MCF 10A (cell line): ENCODE measurements at regions not wholly inside any gene's neighbourhood (a gene's known extent, or its start where the extent isn't known, plus 50 kb on each side); places are given as distances from the start of the nearest gene placed in this dataset.

Experiments used
- BruUV-seq: library from RNA; stranded (reverse); fragments of 400-500 nt; replicated peaks from 2 replicates; lab custom pipeline; 2021; lab: Mats Ljungman, UMichigan
- CTCF ChIA-PET: fragments of 300-600 bp; sonication (Branson Sonifier 250); formaldehyde crosslinking; extraction: SDS; loops from one replicate; lab custom pipeline; 2021; ENCODE audit warnings: antibody characterized with exemption, inconsistent platforms; lab: Yijun Ruan, JAX
- POLR2A ChIA-PET: fragments of 300-600, 350-650 bp; sonication (Branson Sonifier 250); formaldehyde crosslinking; extraction: SDS; loops from one replicate; lab custom pipeline; 2020; ENCODE audit warnings: antibody characterized with exemption, inconsistent platforms; lab: Yijun Ruan, JAX
- DNase-seq: peaks from one replicate; pipeline ENCODE4 v3.0.0-alpha.2; 2018; ENCODE audit not compliant: unreplicated experiment
- H3K27ac Mint-ChIP-seq: one replicate; pipeline ENCODE4 v1.8.0; 2022; ENCODE audit warnings: mild to moderate bottlenecking, low read depth, mixed read lengths; ENCODE audit not compliant: unreplicated experiment
- H3K27me3 Mint-ChIP-seq: one replicate; pipeline ENCODE4 v1.8.0; 2022; ENCODE audit warnings: mixed read lengths; ENCODE audit not compliant: insufficient read depth, unreplicated experiment
- H3K36me3 Mint-ChIP-seq: one replicate; pipeline ENCODE4 v1.8.0; 2022; ENCODE audit warnings: mild to moderate bottlenecking, moderate library complexity, mixed read lengths; ENCODE audit not compliant: insufficient read depth, unreplicated experiment
- H3K4me1 Mint-ChIP-seq: one replicate; pipeline ENCODE4 v1.8.0; 2022; ENCODE audit warnings: mixed read lengths; ENCODE audit not compliant: insufficient read depth, unreplicated experiment
- H3K4me3 Mint-ChIP-seq: one replicate; pipeline ENCODE4 v1.8.0; 2022; ENCODE audit warnings: mild to moderate bottlenecking, moderate library complexity, mixed read lengths; ENCODE audit not compliant: unreplicated experiment
- H3K9me3 Mint-ChIP-seq: one replicate; pipeline ENCODE4 v1.8.0; 2022; ENCODE audit warnings: mixed read lengths; ENCODE audit not compliant: unreplicated experiment
- CTCF ChIP-seq: fragments of 200-600 bp; IDR thresholded peaks from one replicate; pipeline ENCODE4 v1.8.0; 2022; ENCODE audit warnings: antibody characterized with exemption, mild to moderate bottlenecking; ENCODE audit not compliant: unreplicated experiment
- intact Hi-C: fragments of 100-400 bp; cut with micrococcal nuclease; formaldehyde crosslinking; loops from 2 replicates; pipeline ENCODE4 v1.14.1; 2022

GRCh38 chr5:82374637-82375036 is 96.5 kb upstream of the RPS23 start:
- CTCF ChIA-PET: interaction anchor here (0.6 kb wide), 1 partner anchor 14 kb away, joined by 3 read pairs; no protein-coding TSS in a partner anchor
- Mint-ChIP-seq H3K4me3 (no peak overlapping the region), H3K9me3 (no peaks in the 10 kb centered on the region), H3K4me1 (no peaks in the 10 kb centered on the region), H3K27me3 (no peaks in the 10 kb centered on the region), H3K36me3 (no peaks in the 10 kb centered on the region), H3K27ac (no peak overlapping the region)
- DNase-seq: no peak
- intact Hi-C loops: no loop called here
- POLR2A ChIA-PET: no interaction called here
- TF ChIP-seq CTCF: no peak
- BruUV-seq: no TSS peak

GRCh38 chr5:82367930-82368329 is 89.8 kb upstream of the RPS23 start:
- POLR2A ChIA-PET: no interaction called here
- H3K4me1 Mint-ChIP-seq: peaks cover 18% of the 10 kb centered on the region
- CTCF ChIA-PET: interaction anchor here (0.7 to 2.5 kb wide), 3 partner anchors 53 to 189 kb away, joined by 3 to 10 read pairs (median 4); no protein-coding TSS in a partner anchor
- TF ChIP-seq CTCF: no peak
- no peak overlapping the region for H3K27ac Mint-ChIP-seq
- DNase-seq: no peak
- intact Hi-C loops: no loop called here
- no peaks in the 10 kb centered on the region for H3K9me3 Mint-ChIP-seq
- no peak overlapping the region for H3K4me3 Mint-ChIP-seq
- no peaks in the 10 kb centered on the region for H3K36me3 Mint-ChIP-seq
- no peaks in the 10 kb centered on the region for H3K27me3 Mint-ChIP-seq
- BruUV-seq: no TSS peak

GRCh38 chr5:82365744-82366228 is 87.6 kb upstream of the RPS23 start:
- peak overlapping the region; percentile 46 for H3K27ac Mint-ChIP-seq
- CTCF ChIA-PET: interaction anchor here (0.6 to 1.8 kb wide), 8 partner anchors 11 to 1199 kb away, joined by 3 to 6 read pairs (median 4); no protein-coding TSS in a partner anchor
- POLR2A ChIA-PET: interaction anchor here (0.7 to 1.4 kb wide), 3 partner anchors 8 to 56 kb away, joined by 3 to 5 read pairs (median 3); no protein-coding TSS in a partner anchor

More at GRCh38 chr5:82365744-82366228, 87.6 kb upstream of the RPS23 start:
- no peak for TF ChIP-seq CTCF
- peak; percentile 82 for DNase-seq
- intact Hi-C loops: loop anchor here (1.0 kb wide), 1 partner anchor 56 kb away; no protein-coding TSS in a partner anchor
- Mint-ChIP-seq H3K36me3 (no peaks in the 10 kb centered on the region), H3K4me1 (peaks cover 18% of the 10 kb centered on the region), H3K9me3 (no peaks in the 10 kb centered on the region), H3K27me3 (no peaks in the 10 kb centered on the region), H3K4me3 (no peak overlapping the region)
- BruUV-seq: no TSS peak
